ENCODE measurements at regions not wholly inside any gene's neighbourhood (a gene's known extent, or its start where the extent isn't known, plus 50 kb on each side); places are given as distances from the start of the nearest gene placed in this dataset.

DNA sequence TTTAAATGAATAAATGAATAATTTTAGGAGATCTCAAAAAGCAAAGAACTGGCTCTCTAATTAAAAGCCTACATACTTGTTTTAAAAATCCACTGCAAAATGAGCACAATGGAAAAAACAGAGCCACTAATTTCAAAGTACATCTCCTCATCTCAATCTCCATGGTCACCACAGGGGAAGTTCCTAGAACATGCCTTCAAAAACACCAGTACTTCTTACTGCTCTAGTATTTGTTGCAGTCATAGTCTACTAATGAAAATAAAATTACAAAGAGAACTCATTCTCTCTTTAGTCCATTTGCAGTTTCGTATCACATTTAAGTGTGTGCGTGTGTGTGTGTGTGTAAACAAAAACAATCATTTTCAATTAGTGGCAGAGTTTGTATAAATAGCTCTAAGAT, 54.0 kb downstream of the PIK3C2A start:
- TF ChIP-seq POLR2AphosphoS5 (IDR thresholded peaks at IDR 0.05; ENCODE audit: low read depth, low read length): no peak
- TF ChIP-seq, protein P1, sequence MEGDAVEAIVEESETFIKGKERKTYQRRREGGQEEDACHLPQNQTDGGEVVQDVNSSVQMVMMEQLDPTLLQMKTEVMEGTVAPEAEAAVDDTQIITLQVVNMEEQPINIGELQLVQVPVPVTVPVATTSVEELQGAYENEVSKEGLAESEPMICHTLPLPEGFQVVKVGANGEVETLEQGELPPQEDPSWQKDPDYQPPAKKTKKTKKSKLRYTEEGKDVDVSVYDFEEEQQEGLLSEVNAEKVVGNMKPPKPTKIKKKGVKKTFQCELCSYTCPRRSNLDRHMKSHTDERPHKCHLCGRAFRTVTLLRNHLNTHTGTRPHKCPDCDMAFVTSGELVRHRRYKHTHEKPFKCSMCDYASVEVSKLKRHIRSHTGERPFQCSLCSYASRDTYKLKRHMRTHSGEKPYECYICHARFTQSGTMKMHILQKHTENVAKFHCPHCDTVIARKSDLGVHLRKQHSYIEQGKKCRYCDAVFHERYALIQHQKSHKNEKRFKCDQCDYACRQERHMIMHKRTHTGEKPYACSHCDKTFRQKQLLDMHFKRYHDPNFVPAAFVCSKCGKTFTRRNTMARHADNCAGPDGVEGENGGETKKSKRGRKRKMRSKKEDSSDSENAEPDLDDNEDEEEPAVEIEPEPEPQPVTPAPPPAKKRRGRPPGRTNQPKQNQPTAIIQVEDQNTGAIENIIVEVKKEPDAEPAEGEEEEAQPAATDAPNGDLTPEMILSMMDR (IDR thresholded peaks at IDR 0.05): no peak
- TF ChIP-seq, protein P2, sequence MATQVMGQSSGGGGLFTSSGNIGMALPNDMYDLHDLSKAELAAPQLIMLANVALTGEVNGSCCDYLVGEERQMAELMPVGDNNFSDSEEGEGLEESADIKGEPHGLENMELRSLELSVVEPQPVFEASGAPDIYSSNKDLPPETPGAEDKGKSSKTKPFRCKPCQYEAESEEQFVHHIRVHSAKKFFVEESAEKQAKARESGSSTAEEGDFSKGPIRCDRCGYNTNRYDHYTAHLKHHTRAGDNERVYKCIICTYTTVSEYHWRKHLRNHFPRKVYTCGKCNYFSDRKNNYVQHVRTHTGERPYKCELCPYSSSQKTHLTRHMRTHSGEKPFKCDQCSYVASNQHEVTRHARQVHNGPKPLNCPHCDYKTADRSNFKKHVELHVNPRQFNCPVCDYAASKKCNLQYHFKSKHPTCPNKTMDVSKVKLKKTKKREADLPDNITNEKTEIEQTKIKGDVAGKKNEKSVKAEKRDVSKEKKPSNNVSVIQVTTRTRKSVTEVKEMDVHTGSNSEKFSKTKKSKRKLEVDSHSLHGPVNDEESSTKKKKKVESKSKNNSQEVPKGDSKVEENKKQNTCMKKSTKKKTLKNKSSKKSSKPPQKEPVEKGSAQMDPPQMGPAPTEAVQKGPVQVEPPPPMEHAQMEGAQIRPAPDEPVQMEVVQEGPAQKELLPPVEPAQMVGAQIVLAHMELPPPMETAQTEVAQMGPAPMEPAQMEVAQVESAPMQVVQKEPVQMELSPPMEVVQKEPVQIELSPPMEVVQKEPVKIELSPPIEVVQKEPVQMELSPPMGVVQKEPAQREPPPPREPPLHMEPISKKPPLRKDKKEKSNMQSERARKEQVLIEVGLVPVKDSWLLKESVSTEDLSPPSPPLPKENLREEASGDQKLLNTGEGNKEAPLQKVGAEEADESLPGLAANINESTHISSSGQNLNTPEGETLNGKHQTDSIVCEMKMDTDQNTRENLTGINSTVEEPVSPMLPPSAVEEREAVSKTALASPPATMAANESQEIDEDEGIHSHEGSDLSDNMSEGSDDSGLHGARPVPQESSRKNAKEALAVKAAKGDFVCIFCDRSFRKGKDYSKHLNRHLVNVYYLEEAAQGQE (IDR thresholded peaks at IDR 0.05; ENCODE audit: insufficient read depth in 1 of 2, low read depth in 2 of 2, low read length in 1 of 2): no peak
